Caco-2 (cell line): ENCODE measurements at regions not wholly inside any gene's neighbourhood (a gene's known extent, or its start where the extent isn't known, plus 50 kb on each side); places are given as distances from the start of the nearest gene placed in this dataset.

Experiments
- BruUV-seq: library from RNA; stranded (reverse); fragments of 400-500 nt; replicated peaks from 2 replicates; lab custom pipeline; 2021; lab: Mats Ljungman, UMichigan
- CTCF ChIA-PET: fragments of 300-600 bp; sonication (Branson Sonifier 250); formaldehyde crosslinking; loops from one replicate; lab custom pipeline; 2022; ENCODE audit warnings: antibody characterized with exemption; lab: Charles Lee
- POLR2A ChIA-PET: fragments of 300-600 bp; sonication (Branson Sonifier 250); formaldehyde crosslinking; loops from one replicate; lab custom pipeline; 2022; ENCODE audit warnings: antibody characterized with exemption; lab: Charles Lee
- DNase-seq, 2 experiments: peaks; one replicate each; pipeline versions ENCODE4 v3.0.0 to v3.0.0-alpha.2; 2020 to 2022
- H3K27me3 ChIP-seq: replicated peaks from 2 replicates; pipeline ENCODE4 v1.6.0; 2011; ENCODE audit warnings: low read length; ENCODE audit not compliant: control insufficient read depth, insufficient read depth
- H3K36me3 ChIP-seq: 2 replicates; pipeline ENCODE4 v1.5.1; 2011; ENCODE audit warnings: low read length; ENCODE audit not compliant: control insufficient read depth, insufficient read depth
- H3K4me1 ChIP-seq: fragments of 250-450 bp; sonication (Bioruptor Pico); 2 replicates; pipeline ENCODE4 v1.5.1; 2020; ENCODE audit warnings: mild to moderate bottlenecking
- H3K4me3 ChIP-seq: 2 replicates; pipeline ENCODE4 v1.5.1; 2011; ENCODE audit warnings: low read depth, mild to moderate bottlenecking, control low read depth, low read length
- H3K9me3 ChIP-seq: fragments of 250-450 bp; sonication (Bioruptor Pico); 2 replicates; pipeline ENCODE4 v1.5.1; 2020; ENCODE audit warnings: mild to moderate bottlenecking, moderate library complexity
- H3K27ac Mint-ChIP-seq: one replicate; pipeline ENCODE4 v1.8.0; 2022; ENCODE audit warnings: mixed read lengths; ENCODE audit not compliant: unreplicated experiment
- H3K27me3 Mint-ChIP-seq: one replicate; pipeline ENCODE4 v1.8.0; 2022; ENCODE audit warnings: mixed read lengths; ENCODE audit not compliant: insufficient read depth, unreplicated experiment
- H3K36me3 Mint-ChIP-seq: one replicate; pipeline ENCODE4 v1.8.0; 2022; ENCODE audit warnings: mild to moderate bottlenecking, mixed read lengths; ENCODE audit not compliant: insufficient read depth, unreplicated experiment
- H3K4me1 Mint-ChIP-seq: one replicate; pipeline ENCODE4 v1.8.0; 2022; ENCODE audit warnings: low read depth, mixed read lengths; ENCODE audit not compliant: unreplicated experiment
- H3K4me3 Mint-ChIP-seq: one replicate; pipeline ENCODE4 v1.8.0; 2022; ENCODE audit warnings: mild to moderate bottlenecking, moderate library complexity, mixed read lengths; ENCODE audit not compliant: unreplicated experiment
- H3K9me3 Mint-ChIP-seq: one replicate; pipeline ENCODE4 v1.8.0; 2022; ENCODE audit warnings: mixed read lengths; ENCODE audit not compliant: unreplicated experiment
- CTCF ChIP-seq, 2 experiments: fragments of 200-600 bp in 1 of 2; IDR thresholded peaks; 1 replicate in 1 of 2; 2 replicates in 1 of 2; pipeline versions ENCODE4 v1.5.1 to v1.8.0; 2011 to 2022; ENCODE audit warnings: antibody characterized with exemption in 1 of 2, control low read depth in 1 of 2, inconsistent platforms in 1 of 2, low read depth in 1 of 2, low read length in 1 of 2, mild to moderate bottlenecking in 1 of 2, moderate library complexity in 1 of 2; ENCODE audit not compliant: insufficient read depth in 1 of 2, severe bottlenecking in 1 of 2, unreplicated experiment in 1 of 2
- intact Hi-C: fragments of 100-400 bp; cut with micrococcal nuclease; formaldehyde crosslinking; loops from one replicate; pipeline ENCODE4 v1.10.0; 2022; ENCODE audit not compliant: unreplicated experiment

- Histone ChIP-seq H3K4me1 (no peaks in the 10 kb centered on the region), H3K9me3 (0 out of 2 replicates have a peak, but pooled peaks cover 6% of the 10 kb centered on the region), H3K27me3 (no peaks in the 10 kb centered on the region), H3K36me3 (no peaks in the 10 kb centered on the region), H3K4me3 (no peak overlapping the region)
- Mint-ChIP-seq H3K9me3 (peaks cover 21% of the 10 kb centered on the region), H3K27ac (no peak overlapping the region), H3K36me3 (no peaks in the 10 kb centered on the region), H3K4me1 (no peaks in the 10 kb centered on the region), H3K4me3 (no peak overlapping the region), H3K27me3 (peaks cover 3% of the 10 kb centered on the region)
- intact Hi-C loops, result no loop called here
- TF ChIP-seq CTCF (IDR thresholded peaks at IDR 0.05; ENCODE audit: insufficient read depth in 1 of 2, low read depth in 1 of 2, low read length in 1 of 2, severe bottlenecking in 1 of 2, unreplicated experiment in 1 of 2), result no peak
- POLR2A ChIA-PET, result no interaction called here
- no TSS peak for BruUV-seq
- no peak for DNase-seq
- CTCF ChIA-PET, result no interaction called here
These were observed 50.5 kb upstream of the CCDC196 start for GRCh38 chr14:66435683-66436082.
